ENCODE measurements at regions not wholly inside any gene's neighbourhood (a gene's known extent, or its start where the extent isn't known, plus 50 kb on each side); places are given as distances from the start of the nearest gene placed in this dataset.
"Not testable (repeated sequence)": the region's sequence is repeated elsewhere in the genome, so short reads cannot be mapped to it uniquely, and the experiment has no call there.

DNA sequence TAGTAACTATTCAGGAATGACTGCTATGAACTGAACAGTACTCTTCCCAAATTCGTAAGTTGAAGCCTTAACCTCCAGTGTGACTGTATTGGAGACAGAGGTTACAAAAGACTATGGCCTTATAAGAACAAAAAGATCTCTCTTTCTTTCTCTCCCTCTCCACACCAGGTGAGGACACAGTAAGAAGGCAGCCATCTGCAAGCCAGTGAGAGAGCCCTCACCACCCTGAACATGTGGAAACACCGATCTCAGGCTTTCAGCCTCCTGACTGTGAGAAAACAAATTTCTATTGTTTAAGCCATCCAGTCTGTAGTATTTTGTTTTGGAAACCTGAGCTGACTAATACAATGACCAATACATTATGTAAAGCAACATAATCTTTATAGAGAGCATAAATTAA is 888.9 kb downstream of the SLITRK1 start:
- no peak for TF ChIP-seq CTCF (IDR thresholded peaks at IDR 0.05; ENCODE audit: low read depth, low read length)
- no peak overlapping the region for H3K4me3 ChIP-seq (ENCODE audit: low read depth, low read length)

- no peak overlapping the region for H3K4me3 ChIP-seq (ENCODE audit: low read depth, low read length)
- no peak for TF ChIP-seq CTCF (IDR thresholded peaks at IDR 0.05; ENCODE audit: low read depth, low read length)
Observed at GRCh38 chr13:82976499-82976898, 905.8 kb downstream of the SLITRK1 start.

DNA sequence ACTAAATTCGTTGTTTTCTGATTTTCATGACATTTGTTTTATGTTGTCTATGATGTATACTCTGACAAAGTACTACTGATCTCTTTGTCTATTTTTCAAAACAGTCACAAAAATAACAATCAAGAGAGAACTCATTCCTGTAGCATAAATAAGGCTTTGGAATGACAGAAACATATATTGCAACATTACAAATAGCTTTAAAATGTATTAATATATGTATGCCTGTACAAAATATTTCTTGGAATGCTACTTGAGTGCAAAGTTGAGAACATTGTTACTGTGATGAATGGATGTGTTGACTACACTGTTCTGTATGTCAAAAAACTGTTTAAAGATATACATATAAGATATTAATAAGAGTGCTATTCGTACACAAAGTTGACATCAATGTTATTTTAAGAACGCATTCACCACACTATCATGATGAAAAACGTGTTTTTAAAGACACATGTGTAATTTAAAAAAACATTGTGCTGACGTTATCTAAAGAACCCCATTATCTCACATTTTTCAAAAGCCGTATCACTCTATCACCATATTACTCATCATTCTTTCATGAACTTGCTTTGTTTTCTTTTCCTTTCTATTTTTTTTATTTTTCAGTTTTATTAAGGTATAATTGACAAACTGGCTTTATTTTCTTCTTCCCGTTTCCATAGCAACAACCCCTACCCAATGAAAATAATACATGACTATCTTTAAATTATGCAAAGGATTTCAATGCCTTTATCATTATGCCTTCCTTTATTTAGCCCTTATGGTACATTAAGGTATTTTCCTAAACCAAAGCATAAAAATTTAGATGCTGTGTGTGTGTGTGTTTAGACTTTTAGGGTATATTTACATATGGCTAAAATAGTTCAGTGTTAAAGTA is 918.8 kb downstream of the SLITRK1 start:
- H3K4me3 ChIP-seq (ENCODE audit: low read depth, low read length), result no peak overlapping the region
- no peak for TF ChIP-seq CTCF (IDR thresholded peaks at IDR 0.05; ENCODE audit: low read depth, low read length)

- TF ChIP-seq CTCF (IDR thresholded peaks at IDR 0.05; ENCODE audit: low read depth, low read length), result no peak
- no peak overlapping the region for H3K4me3 ChIP-seq (ENCODE audit: low read depth, low read length)
Observed at GRCh38 chr13:82962397-82962796, 919.9 kb downstream of the SLITRK1 start.

GRCh38 chr13:82961757-82962156 is 920.5 kb downstream of the SLITRK1 start:
- TF ChIP-seq CTCF (IDR thresholded peaks at IDR 0.05; ENCODE audit: low read depth, low read length), result no peak
- H3K4me3 ChIP-seq (ENCODE audit: low read depth, low read length), result no peak overlapping the region

GRCh38 chr13:82952336-82952735 is 929.9 kb downstream of the SLITRK1 start:
- H3K4me3 ChIP-seq (ENCODE audit: low read depth, low read length), result not testable (repeated sequence)

DNA sequence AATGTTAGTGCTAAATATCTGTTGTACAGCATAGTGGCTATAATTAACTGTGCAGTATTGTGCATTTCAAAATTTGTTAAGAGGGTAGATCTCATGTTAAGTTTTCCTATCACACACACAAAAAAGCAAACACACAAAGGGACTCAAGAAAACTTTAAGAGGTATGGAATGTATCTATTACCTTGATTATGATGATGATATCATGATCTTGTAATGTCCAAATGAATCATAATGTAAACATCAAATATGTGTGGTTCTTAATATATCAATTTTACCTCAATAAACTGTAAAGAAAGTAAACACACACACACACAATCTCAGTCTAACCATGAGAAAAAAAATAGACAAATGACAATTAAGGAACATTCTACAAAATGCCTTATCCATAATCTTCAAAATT is 934.6 kb downstream of the SLITRK1 start:
- no peak overlapping the region for H3K4me3 ChIP-seq (ENCODE audit: low read depth, low read length)
- no peak for TF ChIP-seq CTCF (IDR thresholded peaks at IDR 0.05; ENCODE audit: low read depth, low read length)

DNA sequence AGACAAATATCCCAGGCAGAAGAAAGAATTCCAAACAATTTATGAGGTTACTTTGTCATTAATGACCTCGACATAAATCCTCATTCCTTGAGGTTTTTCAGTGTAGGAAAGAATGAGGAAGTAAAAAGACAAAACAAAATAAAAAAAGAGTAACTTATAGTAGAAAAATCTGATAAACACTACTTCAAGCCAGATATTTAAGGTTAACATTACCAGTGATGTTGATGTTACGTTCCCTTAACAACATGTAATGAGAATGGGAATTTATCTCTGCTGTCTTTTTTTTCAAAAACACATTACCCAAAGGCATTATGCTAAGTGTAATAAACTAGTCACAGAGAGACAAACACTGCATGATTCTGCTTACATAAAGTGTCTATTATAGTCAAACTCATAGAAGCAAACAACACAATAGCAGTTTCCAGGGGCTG is 935.1 kb downstream of the SLITRK1 start:
- TF ChIP-seq CTCF (IDR thresholded peaks at IDR 0.05; ENCODE audit: low read depth, low read length), result no peak
- no peak overlapping the region for H3K4me3 ChIP-seq (ENCODE audit: low read depth, low read length)

Data from WI38 (cell line).